RWPE1 (cell line): ENCODE measurements at regions not wholly inside any gene's neighbourhood (a gene's known extent, or its start where the extent isn't known, plus 50 kb on each side); places are given as distances from the start of the nearest gene placed in this dataset.

Experiments
- CTCF ChIA-PET: fragments of 350-600 bp; sonication (Branson Sonifier 250); formaldehyde crosslinking; extraction: SDS; loops from one replicate; lab custom pipeline; 2021; lab: Yijun Ruan, JAX
- POLR2A ChIA-PET: fragments of 400-600 bp; formaldehyde crosslinking; extraction: SDS; loops from one replicate; lab custom pipeline; 2020; ENCODE audit warnings: antibody characterized with exemption; ENCODE audit not compliant: low non-redundant PET; lab: Yijun Ruan, JAX
- DNase-seq: peaks from one replicate; pipeline ENCODE4 v3.0.0; 2012; ENCODE audit warnings: low spot score
- H3K27ac ChIP-seq: fragments of 450-650 bp; 2 replicates; pipeline ENCODE4 v1.5.1; 2017
- TF ChIP-seq, protein P1 (sequence below): fragments of 450-650 bp; conservative IDR thresholded peaks from 2 replicates; pipeline ENCODE4 v1.5.1; 2017; ENCODE audit warnings: low read depth, mild to moderate bottlenecking

DNA sequence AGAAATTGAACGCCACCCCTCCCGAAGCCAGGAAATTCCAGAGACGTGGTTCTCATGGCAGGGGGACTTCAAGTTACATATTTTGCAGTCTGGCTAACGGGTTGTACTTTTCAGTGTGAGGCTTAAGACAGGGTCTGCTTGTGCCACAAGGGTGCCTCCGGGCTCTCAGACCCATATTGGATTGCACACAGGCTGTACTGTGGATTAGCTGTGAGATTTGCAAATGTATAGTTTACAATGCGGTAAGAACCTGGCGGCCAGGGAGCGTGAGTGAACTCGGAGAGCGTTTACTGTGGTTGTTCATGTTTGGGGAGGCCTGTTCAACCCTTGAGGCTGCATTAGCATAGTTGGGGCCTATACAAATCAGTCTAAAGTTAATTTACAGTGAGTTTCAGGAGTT, 143.9 kb upstream of the SIX2 start:
- CTCF ChIA-PET, result interaction anchor here (0.6 kb wide), 1 partner anchor 1428 kb away, joined by 3 read pairs; no protein-coding TSS in a partner anchor
- no peak overlapping the region for H3K27ac ChIP-seq
- TF ChIP-seq, protein P1, sequence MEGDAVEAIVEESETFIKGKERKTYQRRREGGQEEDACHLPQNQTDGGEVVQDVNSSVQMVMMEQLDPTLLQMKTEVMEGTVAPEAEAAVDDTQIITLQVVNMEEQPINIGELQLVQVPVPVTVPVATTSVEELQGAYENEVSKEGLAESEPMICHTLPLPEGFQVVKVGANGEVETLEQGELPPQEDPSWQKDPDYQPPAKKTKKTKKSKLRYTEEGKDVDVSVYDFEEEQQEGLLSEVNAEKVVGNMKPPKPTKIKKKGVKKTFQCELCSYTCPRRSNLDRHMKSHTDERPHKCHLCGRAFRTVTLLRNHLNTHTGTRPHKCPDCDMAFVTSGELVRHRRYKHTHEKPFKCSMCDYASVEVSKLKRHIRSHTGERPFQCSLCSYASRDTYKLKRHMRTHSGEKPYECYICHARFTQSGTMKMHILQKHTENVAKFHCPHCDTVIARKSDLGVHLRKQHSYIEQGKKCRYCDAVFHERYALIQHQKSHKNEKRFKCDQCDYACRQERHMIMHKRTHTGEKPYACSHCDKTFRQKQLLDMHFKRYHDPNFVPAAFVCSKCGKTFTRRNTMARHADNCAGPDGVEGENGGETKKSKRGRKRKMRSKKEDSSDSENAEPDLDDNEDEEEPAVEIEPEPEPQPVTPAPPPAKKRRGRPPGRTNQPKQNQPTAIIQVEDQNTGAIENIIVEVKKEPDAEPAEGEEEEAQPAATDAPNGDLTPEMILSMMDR, result no peak
- POLR2A ChIA-PET, result no interaction called here
- DNase-seq, result no peak

DNA sequence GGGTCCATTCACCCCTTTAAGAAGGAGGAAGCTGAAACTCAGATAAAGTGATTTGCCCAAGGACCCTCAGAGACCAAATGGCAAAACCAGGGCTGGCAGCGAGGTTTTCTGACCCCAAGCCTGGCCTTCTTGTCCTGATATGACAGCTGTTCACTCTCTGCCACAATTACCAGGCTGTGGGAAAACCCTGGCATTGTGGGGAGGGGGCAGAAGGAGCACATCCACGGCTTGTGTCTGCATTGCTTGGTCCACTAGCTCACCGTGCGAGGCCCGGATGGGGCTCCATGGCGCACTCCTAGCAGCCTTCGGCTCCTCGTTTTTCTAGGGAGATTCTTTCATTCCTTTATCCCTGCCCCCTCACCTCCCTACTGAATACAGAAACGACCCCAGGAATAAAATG, 143.4 kb upstream of the SIX2 start:
- DNase-seq, result no peak
- TF ChIP-seq, protein P1, result no peak
- CTCF ChIA-PET, result interaction anchor here (0.6 kb wide), 1 partner anchor 1428 kb away, joined by 3 read pairs; no protein-coding TSS in a partner anchor
- no peak overlapping the region for H3K27ac ChIP-seq
- POLR2A ChIA-PET, result no interaction called here

DNA sequence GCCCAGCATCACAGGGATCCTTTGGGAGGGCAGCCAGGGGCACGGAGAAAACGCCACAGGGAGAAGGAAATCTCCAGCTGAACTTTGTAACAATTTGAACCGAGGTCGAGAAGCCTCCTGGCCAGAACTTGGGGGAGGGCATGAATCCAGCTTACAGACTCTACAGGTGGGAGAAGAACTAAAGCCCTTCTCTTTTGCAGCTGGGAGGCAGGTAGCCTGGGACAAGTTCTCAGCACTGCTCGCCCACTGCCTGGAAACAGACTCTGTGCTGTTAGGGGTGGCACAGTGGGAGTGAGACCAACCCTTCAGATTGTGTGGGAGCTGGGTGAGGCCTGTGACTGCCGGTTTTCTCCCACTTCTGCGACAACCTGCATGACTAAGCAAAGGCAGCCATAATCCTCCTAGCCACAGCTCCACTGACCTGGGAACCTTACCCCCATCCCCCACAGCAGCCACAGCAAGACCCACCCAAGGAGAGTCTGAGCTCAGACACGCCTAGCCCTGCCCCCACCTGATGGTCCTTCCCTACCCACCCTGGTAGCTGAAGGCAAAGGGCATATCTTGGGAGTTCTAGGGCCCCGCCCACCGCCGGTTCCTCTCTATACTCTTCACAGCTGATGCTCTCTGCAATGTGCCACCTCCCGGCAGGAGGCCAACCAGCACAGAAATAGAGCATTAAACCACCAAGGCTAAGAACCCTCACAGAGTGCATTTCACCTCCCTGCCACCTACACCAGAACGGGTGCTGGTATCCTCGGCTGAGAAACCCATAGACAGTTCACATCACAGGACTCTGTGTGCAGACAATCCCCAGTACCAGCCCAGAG, 136.0 kb upstream of the SIX2 start:
- ChIA-PET CTCF (no interaction called here), POLR2A (no interaction called here)
- no peak overlapping the region for H3K27ac ChIP-seq
- no peak for DNase-seq
- TF ChIP-seq, protein P1, result no peak

DNA sequence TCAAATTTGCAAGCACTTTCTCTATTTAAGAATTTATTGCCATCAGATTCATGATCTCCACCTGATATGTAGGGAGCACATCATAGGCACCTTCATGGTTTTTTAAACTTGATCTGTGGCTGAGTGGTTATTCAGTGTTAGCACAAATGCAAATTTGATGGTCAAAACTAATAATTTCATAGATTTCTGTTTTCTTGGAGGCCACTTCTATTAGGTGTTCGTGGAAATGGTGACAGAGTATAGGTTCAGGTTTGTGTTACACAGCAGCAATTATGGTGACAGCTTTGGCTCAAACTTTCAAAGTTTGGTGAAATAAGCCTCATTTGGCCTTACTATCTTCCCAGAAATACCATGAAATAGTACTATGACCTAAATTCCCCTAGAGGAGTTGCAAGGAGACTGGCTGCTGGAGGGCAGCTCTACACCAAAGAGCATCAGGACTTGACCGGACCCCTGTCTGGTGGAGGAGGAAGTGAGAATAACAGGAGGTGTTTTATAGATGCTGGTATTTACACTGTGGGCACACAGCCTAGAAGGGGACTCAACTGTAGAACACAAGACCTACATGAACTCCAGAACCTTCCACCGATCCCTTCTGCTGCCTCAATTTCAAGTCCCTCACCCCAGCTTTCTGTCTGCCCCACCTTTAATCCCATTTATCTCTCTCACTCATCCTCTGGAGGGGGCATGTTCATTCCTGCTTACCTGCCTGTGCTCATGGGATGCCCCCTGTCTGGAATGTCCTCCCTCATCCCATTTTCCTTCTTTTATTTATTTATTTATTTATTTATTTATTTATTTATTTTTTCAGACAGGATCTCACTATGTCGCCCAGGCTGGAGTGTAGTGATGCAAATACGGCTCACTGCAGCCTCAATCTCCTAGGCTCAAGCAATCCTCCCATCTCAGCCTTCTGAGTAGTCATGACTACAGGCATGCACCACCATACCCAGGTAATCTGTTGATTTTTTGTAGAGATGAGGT, 132.9 kb upstream of the SIX2 start:
- TF ChIP-seq, protein P1, result no peak
- no peak for DNase-seq
- POLR2A ChIA-PET, result no interaction called here
- no peak overlapping the region for H3K27ac ChIP-seq
- CTCF ChIA-PET, result no interaction called here

DNA sequence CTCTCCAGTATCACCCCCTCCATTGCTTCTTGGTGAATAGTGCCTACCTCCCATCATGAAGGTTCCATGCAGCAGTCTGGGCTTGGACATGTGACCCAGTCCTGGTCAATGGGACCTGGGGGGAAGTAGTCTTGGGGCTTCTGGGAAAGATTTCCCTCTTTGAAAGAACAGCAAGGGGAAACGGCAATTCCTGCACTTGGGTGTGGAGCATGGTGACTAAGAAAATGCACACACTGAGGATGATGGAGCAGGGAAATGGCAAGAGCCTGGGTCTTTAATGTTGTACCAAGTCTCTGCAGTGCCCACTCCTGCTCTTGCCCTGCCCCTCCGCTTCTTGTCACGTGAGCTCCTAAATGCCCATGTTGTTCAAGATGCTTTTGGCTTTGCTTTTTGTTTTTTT, 131.4 kb upstream of the SIX2 start:
- TF ChIP-seq, protein P1, result no peak

DNA sequence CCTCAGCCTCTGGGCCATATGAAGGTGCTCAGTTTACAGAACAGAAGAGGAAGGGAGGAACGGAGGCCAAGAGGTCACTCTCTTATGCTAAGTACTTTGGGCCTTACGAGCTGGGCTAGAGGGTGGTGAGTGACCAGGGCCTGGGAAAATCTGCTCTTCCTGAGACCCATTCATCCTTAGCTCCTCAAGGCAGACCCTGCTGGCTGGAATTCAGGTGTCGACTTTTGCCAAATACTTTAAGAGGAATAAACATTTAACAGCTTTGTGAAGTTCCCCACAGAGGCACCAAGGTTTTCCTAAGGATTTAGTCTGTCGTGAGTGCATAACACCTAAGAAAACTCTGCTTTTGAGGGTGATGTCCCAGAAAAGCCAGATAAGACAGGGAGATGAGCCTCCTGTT, 129.7 kb upstream of the SIX2 start:
- ChIA-PET POLR2A (no interaction called here), CTCF (no interaction called here)
- H3K27ac ChIP-seq, result no peak overlapping the region
- TF ChIP-seq, protein P1, result no peak
- DNase-seq, result no peak

More for the DNA sequence above, 131.4 kb upstream of the SIX2 start:
- ChIA-PET POLR2A (no interaction called here), CTCF (no interaction called here)
- no peak overlapping the region for H3K27ac ChIP-seq
- no peak for DNase-seq
